Central memory CD8-positive, alpha-beta T cell (primary cell): ENCODE measurements at regions not wholly inside any gene's neighbourhood (a gene's known extent, or its start where the extent isn't known, plus 50 kb on each side); places are given as distances from the start of the nearest gene placed in this dataset.

Source experiments
- ATAC-seq: fragments of 150-1000 bp; cut with Tn5 transposase; replicated peaks from 2 replicates; pipeline ENCODE4 v1.10.0; 2022; ENCODE audit warnings: mild to moderate bottlenecking, moderate FRiP score, moderate number of reproducible peaks; ENCODE audit not compliant: poor library complexity, severe bottlenecking; ENCODE audit errors: extremely low read depth
- DNase-seq, 2 donors: peaks; one replicate each; pipeline ENCODE4 v3.0.0; 2021; ENCODE audit warnings: low spot score in 2 of 2
- H3K27ac Mint-ChIP-seq: one replicate; pipeline ENCODE4 v1.8.0; 2022; ENCODE audit warnings: low read depth, mild to moderate bottlenecking, moderate library complexity, mixed read lengths
- H3K27me3 Mint-ChIP-seq: one replicate; pipeline ENCODE4 v1.8.0; 2022; ENCODE audit warnings: mixed read lengths
- H3K36me3 Mint-ChIP-seq: one replicate; pipeline ENCODE4 v1.8.0; 2022; ENCODE audit warnings: mild to moderate bottlenecking, moderate library complexity, mixed read lengths; ENCODE audit not compliant: insufficient read depth
- H3K4me1 Mint-ChIP-seq: one replicate; pipeline ENCODE4 v1.8.0; 2022; ENCODE audit warnings: mixed read lengths
- H3K4me3 Mint-ChIP-seq: one replicate; pipeline ENCODE4 v1.8.0; 2022; ENCODE audit warnings: mild to moderate bottlenecking, moderate library complexity, mixed read lengths
- H3K9me3 Mint-ChIP-seq: one replicate; pipeline ENCODE4 v1.8.0; 2022; ENCODE audit warnings: mixed read lengths

GRCh38 chr1:190852611-190853010 lies 374.9 kb upstream of the BRINP3 start:
- peaks cover 20% of the 10 kb centered on the region for H3K9me3 Mint-ChIP-seq

DNA sequence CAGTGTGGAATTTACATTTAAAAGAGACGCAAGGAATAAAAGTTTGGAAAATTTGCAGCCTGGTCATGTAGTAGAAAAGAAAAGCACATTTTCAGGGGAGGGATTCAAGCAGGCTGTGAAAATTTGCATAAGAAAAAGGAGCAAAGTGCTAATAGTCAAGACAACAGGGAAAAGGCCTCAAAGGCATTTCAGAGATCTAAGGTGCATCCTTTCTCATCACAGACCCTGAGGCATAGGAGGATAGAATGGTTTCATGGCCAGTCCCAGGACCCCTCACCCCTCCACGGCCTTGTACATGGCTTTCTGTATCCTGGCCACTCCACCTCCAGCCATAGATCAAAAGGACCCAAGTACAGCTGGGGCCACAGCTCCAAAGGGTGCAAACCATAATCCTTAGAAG lies 380.5 kb upstream of the BRINP3 start:
- Mint-ChIP-seq H3K9me3 (peaks cover 24% of the 10 kb centered on the region), H3K4me1 (no peaks in the 10 kb centered on the region), H3K4me3 (no peak overlapping the region), H3K27me3 (no peaks in the 10 kb centered on the region), H3K27ac (no peak overlapping the region), H3K36me3 (no peaks in the 10 kb centered on the region)
- DNase-seq (no peak), ATAC-seq (no peak)

More at GRCh38 chr1:190852611-190853010, 374.9 kb upstream of the BRINP3 start:
- no peak overlapping the region for H3K4me3 Mint-ChIP-seq
- no peaks in the 10 kb centered on the region for H3K27me3 Mint-ChIP-seq
- H3K4me1 Mint-ChIP-seq = no peaks in the 10 kb centered on the region
- DNase-seq = no peak
- H3K27ac Mint-ChIP-seq = no peak overlapping the region
- no peak for ATAC-seq
- no peaks in the 10 kb centered on the region for H3K36me3 Mint-ChIP-seq

DNA sequence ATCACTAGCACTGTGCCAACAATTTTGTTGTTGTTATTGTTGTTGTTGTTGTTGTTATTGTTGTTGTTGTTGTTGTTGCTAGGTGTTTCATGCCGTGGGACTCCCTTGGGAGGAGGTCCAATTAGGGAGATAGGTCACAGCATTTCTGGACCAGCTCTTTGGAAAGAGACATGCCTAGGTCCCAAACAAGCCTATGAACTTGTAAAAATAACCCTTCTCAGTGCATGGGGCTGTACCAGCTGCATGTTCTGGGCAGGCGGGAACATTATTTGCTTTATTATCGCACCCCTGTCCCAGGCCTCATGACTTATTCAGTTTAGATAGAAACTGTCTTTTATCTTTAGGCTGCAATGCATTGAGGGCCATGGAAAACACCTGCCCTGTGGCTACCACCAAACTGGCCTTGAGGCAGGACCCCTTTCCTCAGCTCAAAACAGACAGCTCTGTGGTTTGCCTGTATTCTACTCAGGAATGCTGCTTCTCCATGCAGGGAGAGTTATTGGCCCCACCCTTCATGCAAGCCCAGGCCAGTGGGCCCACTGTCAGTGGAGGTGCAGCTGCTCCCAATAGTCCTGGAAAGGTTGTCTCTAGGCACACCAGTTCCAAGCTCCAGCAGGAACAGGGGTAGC lies 386.5 kb upstream of the BRINP3 start:
- ATAC-seq = no peak
- no peak for DNase-seq

GRCh38 chr1:190880352-190880751 lies 402.7 kb upstream of the BRINP3 start:
- Mint-ChIP-seq H3K27ac (no peak overlapping the region), H3K27me3 (no peaks in the 10 kb centered on the region), H3K9me3 (no peaks in the 10 kb centered on the region), H3K36me3 (no peaks in the 10 kb centered on the region), H3K4me1 (no peaks in the 10 kb centered on the region), H3K4me3 (no peak overlapping the region)
- no peak for DNase-seq
- ATAC-seq = no peak

More for the DNA sequence above, 386.5 kb upstream of the BRINP3 start:
- Mint-ChIP-seq H3K4me1 (no peaks in the 10 kb centered on the region), H3K27ac (no peak overlapping the region), H3K9me3 (peaks cover 11% of the 10 kb centered on the region), H3K27me3 (no peaks in the 10 kb centered on the region), H3K36me3 (no peaks in the 10 kb centered on the region), H3K4me3 (no peak overlapping the region)

GRCh38 chr1:190881064-190881463 lies 403.4 kb upstream of the BRINP3 start:
- no peak overlapping the region for H3K27ac Mint-ChIP-seq
- H3K9me3 Mint-ChIP-seq = peaks cover 4% of the 10 kb centered on the region
- no peak overlapping the region for H3K4me3 Mint-ChIP-seq
- no peaks in the 10 kb centered on the region for H3K27me3 Mint-ChIP-seq
- H3K36me3 Mint-ChIP-seq = no peaks in the 10 kb centered on the region
- H3K4me1 Mint-ChIP-seq = no peaks in the 10 kb centered on the region
- ATAC-seq (no peak), DNase-seq (no peak)

GRCh38 chr1:190897233-190897632 lies 419.6 kb upstream of the BRINP3 start:
- no peak overlapping the region for H3K27ac Mint-ChIP-seq
- no peaks in the 10 kb centered on the region for H3K27me3 Mint-ChIP-seq
- no peak overlapping the region for H3K4me3 Mint-ChIP-seq
- DNase-seq (no peak), ATAC-seq (no peak)
- peaks cover 32% of the 10 kb centered on the region for H3K9me3 Mint-ChIP-seq
- no peaks in the 10 kb centered on the region for H3K36me3 Mint-ChIP-seq
- H3K4me1 Mint-ChIP-seq = no peaks in the 10 kb centered on the region

- no peak overlapping the region for H3K4me3 Mint-ChIP-seq
- ATAC-seq (no peak), DNase-seq (no peak)
- no peaks in the 10 kb centered on the region for H3K4me1 Mint-ChIP-seq
- peaks cover 15% of the 10 kb centered on the region for H3K9me3 Mint-ChIP-seq
- no peak overlapping the region for H3K27ac Mint-ChIP-seq
- H3K36me3 Mint-ChIP-seq = no peaks in the 10 kb centered on the region
- H3K27me3 Mint-ChIP-seq = no peaks in the 10 kb centered on the region
These were observed 426.5 kb upstream of the BRINP3 start for GRCh38 chr1:190904091-190904695.

DNA sequence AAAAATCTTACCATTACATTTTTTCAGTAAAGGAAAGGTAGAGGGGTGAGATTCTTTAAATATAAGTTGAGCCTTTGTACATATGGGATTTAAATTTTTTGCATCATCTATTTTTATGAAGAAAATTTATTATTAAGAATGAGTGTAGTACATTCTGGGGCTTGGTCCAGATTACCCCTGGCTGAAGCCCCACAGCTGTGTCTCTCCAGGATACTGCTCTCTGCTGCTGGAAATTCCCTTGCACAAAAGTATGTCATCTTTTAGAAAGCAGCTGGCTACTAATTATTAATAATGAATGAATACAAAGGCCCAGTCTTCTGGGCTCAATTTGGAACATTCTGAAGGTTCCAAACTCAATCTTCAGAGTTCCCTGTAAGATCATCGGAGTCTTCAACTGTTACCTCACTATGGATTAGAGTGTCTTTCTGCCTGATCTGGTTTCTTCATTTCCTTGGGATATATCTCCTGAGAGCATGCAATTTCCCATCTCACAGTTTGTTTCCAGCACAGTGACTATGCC lies 428.6 kb upstream of the BRINP3 start:
- Mint-ChIP-seq H3K27me3 (no peaks in the 10 kb centered on the region), H3K4me3 (no peak overlapping the region), H3K9me3 (peaks cover 5% of the 10 kb centered on the region), H3K27ac (no peak overlapping the region), H3K4me1 (no peaks in the 10 kb centered on the region), H3K36me3 (no peaks in the 10 kb centered on the region)
- no peak for DNase-seq
- ATAC-seq = no peak

DNA sequence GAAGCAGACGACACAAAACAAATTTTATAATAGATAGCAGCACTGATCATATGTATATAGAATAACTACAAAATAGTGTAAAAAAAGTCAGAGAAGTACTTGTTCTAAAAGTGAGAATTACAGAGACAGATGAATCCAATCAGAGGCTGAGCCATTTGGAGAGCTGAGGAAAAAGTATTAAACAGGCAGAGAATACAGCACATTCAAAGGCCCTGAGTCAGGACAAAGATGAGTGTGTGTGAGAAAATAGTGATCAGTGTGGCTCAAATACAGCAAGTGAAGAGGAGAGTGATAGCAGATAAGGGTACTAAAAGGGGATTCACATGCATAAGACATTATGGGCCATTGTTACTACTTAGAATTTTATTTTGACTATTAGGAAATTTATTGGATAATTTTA lies 430.6 kb upstream of the BRINP3 start:
- no peak for DNase-seq
- ATAC-seq = no peak
- Mint-ChIP-seq H3K36me3 (no peaks in the 10 kb centered on the region), H3K27ac (no peak overlapping the region), H3K4me3 (no peak overlapping the region), H3K9me3 (peaks cover 13% of the 10 kb centered on the region), H3K4me1 (no peaks in the 10 kb centered on the region), H3K27me3 (no peaks in the 10 kb centered on the region)

- ATAC-seq = no peak
- Mint-ChIP-seq H3K36me3 (no peaks in the 10 kb centered on the region), H3K27ac (no peak overlapping the region), H3K27me3 (no peaks in the 10 kb centered on the region), H3K9me3 (peaks cover 13% of the 10 kb centered on the region), H3K4me1 (no peaks in the 10 kb centered on the region), H3K4me3 (no peak overlapping the region)
- no peak for DNase-seq
These were observed 431.0 kb upstream of the BRINP3 start for GRCh38 chr1:190908691-190909090.

DNA sequence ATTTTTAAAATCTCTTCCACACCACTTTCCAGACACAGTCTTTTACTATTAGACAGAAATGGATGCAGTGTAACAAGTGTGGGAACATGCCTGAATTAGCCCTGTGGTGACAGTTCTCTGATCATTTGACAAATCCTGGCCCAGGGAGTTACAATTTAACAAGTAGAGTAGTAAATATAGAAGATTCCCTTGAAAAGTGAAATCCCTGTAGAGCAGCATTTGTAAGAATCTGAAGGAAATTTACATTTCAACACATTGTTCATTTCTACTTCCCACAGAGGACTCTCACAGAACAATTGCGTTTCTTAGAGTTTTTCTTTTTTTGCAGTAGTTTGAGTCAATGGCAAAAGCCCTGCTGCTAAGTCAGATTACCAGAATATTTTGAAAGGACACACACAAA lies 458.3 kb upstream of the BRINP3 start:
- Mint-ChIP-seq H3K27me3 (no peaks in the 10 kb centered on the region), H3K27ac (no peak overlapping the region), H3K9me3 (peaks cover 7% of the 10 kb centered on the region), H3K4me3 (no peak overlapping the region), H3K36me3 (no peaks in the 10 kb centered on the region), H3K4me1 (no peaks in the 10 kb centered on the region)
- DNase-seq (no peak), ATAC-seq (no peak)

DNA sequence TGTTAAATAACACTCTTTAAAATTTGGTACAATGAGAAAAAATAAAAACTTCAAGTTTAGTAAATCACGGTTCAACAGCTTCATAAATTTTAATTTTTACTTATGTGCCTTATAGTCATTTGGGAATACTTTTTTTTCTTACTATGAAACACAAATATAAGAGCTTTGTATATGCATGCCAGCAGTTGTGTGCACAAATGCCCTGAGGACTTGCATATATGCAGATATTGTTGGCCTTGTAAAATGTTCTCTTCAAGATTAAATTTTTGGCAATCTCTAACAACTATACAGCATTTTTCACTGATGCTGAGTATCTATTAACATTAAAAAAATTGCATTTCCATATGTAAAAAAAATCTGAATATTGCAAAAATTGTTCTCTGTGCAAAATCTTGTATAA lies 458.7 kb upstream of the BRINP3 start:
- Mint-ChIP-seq H3K4me1 (no peaks in the 10 kb centered on the region), H3K27ac (no peak overlapping the region), H3K36me3 (no peaks in the 10 kb centered on the region), H3K9me3 (peaks cover 6% of the 10 kb centered on the region), H3K27me3 (no peaks in the 10 kb centered on the region), H3K4me3 (no peak overlapping the region)
- ATAC-seq (no peak), DNase-seq (no peak)

GRCh38 chr1:190940951-190941350 lies 463.3 kb upstream of the BRINP3 start:
- Mint-ChIP-seq H3K27ac (no peak overlapping the region), H3K9me3 (peaks cover 8% of the 10 kb centered on the region)

More at GRCh38 chr1:190940951-190941350, 463.3 kb upstream of the BRINP3 start:
- Mint-ChIP-seq H3K4me1 (no peaks in the 10 kb centered on the region), H3K27me3 (no peaks in the 10 kb centered on the region), H3K4me3 (no peak overlapping the region), H3K36me3 (peaks cover 2% of the 10 kb centered on the region)
- no peak for DNase-seq
- ATAC-seq = no peak
